ENCODE measurements at regions not wholly inside any gene's neighbourhood (a gene's known extent, or its start where the extent isn't known, plus 50 kb on each side); places are given as distances from the start of the nearest gene placed in this dataset.

DNA sequence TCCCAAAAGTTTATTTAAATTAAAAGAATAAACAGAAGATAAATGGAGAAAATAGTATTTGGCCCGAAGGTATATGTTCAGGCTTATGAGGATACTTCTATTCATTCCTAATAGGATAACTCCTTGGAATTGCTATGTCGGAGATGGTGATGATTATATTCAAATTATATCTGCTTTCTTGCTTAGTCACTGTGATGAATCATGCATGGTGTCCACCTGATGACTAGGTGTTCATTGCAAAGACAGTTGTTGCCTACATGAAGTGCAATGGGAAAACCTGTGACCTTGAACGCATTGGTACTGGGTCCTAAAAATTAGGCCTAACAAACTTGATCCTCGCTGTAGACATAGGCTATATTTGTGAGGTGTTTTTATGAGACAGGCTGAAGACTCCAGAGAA, 617.3 kb upstream of the ZEB2 start:
- DNase-seq: no peak

DNA sequence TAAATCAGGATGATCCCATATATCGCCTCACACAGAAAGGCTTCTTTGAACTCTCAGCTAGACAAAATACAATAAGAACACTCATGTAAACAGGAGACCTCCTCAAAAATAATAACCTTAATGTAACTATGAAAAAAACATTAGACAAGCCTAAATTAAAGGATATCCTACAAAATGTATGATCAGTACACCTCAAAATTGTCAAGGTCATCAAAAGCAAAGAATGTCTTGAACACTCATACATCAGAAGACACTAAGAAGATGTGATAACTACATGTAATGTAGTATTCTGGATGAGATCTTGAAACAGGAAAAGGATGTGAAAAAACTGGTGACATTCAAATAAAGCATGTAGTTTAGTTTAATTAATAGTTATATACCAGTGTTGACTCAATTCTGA, 616.8 kb upstream of the ZEB2 start:
- DNase-seq: no peak

DNA sequence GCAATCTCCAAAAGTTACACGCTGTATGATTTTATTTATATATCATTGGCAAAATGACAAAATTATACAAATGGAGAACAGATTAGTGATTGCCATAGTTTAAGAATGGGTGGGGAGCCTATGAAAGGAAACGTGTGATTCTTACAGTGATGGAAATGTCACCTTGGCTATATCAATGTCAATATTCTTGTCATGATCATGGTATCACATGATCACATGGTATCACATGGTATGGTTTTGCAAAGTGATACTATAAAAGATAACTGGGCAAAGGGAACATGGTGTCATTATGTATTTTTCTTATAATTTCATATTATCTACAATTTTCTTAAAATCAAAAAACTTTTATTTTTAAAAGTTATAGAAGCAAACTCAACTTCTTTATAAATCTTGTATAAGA, 606.2 kb upstream of the ZEB2 start:
- DNase-seq: no peak

DNA sequence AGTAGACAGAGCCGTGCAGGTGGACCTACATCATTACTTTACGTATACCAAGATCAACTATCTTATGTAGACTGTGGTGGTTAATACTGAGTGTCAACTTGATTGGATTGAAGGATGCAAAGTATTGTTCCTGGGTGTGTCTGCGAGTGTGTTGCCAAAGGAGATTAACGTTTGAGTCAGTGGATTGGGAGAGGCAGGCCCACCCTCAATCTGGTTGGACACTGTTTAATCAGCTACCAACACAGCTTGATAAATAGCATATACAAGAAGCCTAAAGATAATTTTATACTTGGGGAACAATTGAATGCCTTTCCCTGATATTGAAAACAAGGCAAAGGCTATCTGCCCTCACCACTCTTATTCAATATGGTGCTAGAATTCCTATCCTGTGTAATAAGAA, 604.2 kb upstream of the ZEB2 start:
- DNase-seq: no peak

DNA sequence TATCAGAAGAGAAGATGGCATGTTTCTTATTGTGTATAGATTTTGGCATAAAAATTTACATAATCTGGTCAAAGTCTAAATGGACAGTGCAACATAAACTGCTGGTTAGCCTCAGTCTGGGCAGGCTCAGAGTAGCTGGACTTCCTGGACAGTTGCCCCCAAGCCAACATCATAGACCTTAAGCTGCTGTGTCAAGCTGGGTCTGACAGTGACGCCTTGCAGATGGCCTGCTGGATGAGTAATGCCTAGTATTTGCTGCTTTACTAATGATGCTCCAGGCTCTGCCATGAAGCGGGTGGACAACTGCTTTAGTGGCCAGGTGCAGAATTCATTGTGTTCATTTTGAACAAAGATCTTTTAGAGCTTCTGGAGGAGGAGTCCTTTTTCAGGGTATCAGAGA, 603.7 kb upstream of the ZEB2 start:
- no peak for DNase-seq

DNA sequence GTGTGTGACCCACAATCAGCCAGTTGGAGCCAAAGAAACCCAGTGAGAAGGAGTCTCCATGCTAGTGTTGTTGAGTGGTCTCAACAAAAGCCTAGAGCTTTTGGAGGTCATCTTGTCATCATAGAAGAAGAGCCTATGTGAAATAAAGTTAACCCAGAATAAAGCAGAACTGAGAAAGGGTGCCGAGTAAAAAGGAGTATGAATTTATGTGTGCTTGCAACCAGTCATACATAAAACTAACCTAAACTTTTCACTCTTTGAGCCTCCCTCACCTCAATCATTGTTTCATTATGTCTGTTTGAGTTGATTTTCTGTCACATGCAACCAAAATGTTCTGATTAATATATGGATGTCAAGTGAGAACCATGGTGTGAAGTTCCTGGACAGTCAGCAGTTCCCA, 599.3 kb upstream of the ZEB2 start:
- no peak for DNase-seq

DNA sequence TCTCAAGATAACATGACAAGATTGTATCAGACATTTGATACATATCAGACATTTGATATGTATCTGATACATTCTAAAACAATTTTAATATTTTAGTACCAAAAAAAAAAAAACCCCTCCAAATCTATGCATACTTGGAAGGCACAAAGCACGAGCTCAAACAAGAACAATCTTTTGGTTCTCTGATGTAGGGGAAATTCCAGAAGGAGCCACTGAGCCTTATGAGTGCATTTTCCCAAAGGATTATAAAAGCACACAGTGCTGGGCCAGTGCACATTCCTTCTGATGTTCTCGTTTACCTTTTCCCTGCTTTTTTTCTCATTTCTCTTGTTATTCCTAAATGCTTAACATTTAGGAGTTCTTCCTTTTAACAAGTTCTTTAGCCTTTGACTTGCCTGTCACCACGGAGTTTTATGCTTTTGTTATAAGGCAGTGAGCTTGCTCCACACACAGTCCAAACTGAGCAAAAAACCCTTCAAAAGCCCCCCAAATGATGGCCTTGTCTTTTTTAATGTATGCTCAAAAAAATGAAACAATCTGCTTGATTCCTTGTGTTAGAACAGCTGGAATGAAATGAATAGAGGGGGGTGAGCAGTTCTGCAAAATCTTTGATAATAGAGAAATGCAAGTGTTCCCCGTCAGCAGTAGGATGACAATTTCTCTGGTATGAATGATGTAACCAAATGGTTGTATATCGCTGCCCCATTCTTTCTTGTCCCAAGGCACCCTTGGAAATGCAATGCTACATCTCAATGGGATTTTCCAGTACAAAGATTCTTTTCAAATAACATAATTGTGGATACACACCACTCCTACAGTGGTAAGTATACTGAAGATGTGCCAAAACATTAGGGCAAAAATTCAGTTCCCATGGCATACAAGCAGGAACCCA, 597.2 kb upstream of the ZEB2 start:
- DNase-seq: no peak

DNA sequence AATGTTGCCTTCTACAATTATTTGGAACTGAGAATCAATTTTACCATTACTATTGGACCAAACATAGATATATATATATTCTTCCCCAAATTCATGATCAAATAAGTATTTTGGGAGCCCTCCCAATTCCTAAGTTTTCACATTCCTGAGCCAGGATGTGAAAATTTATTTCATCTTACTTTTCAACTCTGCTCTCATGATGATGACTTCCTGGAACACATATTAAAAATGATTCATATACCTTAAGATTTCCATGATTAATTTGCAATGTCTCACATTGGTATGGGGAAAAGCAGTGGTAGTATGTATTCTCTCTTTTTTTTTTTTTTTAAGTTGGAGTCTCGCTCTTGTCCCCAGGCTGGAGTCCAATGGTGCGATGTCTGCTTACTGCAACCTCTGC, 596.1 kb upstream of the ZEB2 start:
- no peak for DNase-seq

DNA sequence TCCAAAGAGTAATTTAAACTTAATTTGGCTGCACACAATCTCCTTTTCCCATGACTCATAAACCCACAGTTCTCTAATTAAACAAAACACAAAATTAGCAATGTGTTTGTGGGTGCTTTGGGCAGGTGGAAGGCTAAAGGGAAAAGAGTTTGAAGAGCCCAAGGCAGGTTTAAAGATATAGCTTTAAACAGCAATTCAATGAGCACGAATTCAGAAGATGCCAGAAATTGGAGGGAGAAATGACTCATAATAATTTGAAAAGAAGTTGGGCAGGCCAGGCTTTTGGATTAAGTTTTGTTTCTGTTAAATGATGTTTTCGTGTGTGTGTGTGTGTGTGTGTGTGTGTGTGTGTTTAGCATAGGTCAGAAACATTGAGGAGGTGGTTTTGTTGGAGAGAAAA, 594.8 kb upstream of the ZEB2 start:
- no peak for DNase-seq

DNA sequence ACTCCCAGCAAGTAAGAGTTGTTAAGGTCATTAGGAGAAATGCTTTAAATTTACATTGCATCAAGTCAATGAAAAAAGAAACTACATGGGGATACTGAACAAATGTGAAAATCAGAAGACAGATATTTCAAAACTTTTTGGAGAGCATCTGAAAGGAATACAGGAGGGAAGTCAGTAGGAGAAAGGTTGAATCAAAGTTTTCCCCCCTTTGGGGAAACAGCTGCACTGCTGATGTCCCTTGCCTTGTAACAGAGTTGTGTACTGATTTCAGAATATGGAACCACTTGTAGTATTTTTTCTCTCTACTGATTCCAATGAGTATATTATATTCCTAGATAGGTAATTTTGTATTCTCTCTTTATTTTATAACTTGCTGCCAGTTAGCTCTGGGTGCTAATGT, 592.5 kb upstream of the ZEB2 start:
- DNase-seq: no peak

DNA sequence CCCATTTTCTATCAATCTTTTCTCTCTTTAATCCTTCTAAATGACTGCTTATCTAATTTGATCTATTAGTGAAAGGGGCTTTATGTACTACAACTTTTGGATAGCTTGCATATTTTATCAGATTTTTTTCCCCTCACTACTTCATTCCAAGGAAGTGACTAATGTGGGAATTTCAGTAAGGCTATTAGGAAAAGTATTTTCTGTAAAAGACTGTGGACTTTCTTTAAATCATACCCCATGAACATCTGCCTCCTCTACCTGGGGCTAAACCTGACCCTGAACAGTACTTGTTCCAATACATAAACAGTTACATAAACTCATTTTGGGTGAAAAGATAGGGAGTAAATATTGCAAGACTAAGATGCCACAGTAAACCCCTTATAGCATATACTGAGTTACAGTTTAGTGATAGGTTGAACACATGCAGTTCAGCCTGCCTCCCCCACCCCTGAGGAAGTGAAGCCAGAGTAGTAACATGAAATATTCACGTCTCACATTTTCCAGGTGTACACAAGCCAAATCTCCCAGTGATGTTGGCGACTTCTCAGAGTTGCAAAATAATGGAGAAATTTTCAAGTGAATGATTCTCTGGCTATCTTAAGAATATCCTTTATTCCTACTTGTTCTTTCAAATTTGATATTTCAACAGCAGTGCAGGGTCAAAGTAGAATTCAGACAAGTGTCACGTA, 590.9 kb upstream of the ZEB2 start:
- peak; percentile 56 for DNase-seq

DNA sequence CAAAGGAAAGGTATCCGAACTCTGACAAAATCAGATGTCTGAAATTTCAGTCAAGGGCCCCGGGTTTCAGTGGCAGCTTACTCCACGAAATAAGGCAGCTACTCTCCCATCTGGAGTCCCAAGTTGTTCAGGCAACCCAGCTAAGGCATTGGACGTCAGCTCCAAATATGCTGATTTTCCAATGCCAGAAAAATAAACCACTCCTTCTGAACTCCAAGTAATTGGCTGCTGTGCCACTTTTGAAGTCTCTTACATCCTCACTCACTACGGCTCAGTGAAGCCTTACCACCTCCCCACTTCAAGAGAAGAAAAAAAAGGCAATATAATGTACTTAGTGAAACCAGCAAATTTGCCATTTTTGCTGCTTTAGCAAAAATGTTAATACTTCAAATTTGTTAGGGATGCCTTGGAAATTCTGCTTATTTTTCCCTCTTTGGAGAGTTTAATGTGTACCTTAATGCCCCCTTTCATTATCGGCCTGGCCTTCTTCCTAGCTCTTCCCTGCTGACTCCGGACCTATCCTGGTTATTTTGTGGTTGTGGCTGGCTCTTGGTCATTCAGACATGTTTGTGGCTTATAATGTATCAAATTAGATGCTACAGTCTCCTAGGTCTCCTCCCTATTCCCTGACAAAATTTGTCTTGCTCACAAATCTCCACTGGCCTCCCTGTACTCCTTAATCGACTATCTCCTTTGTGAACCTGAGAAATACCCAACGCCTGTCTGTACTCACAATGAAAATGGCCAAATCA, 589.2 kb upstream of the ZEB2 start:
- DNase-seq: no peak

DNA sequence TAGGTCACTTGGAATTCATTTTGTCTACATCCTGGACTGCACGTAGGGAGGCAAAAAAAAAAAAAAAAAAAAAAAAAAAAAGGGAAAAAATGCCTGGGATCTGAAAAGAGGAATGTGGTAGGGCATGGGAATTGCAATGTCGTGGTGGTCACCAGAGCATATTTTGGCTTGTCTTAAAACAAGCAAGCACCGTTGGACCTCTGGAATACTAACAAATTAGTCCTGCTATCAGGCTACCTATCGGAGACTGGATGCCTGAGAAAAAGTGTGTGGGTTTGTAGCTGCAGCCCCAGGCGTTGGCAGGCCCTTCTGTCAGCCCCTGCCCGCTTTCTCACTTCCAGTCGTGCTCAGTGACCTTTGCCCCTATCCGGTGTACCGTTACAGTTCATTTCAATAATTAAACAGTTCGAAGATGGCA, 588.5 kb upstream of the ZEB2 start:
- no peak for DNase-seq

DNA sequence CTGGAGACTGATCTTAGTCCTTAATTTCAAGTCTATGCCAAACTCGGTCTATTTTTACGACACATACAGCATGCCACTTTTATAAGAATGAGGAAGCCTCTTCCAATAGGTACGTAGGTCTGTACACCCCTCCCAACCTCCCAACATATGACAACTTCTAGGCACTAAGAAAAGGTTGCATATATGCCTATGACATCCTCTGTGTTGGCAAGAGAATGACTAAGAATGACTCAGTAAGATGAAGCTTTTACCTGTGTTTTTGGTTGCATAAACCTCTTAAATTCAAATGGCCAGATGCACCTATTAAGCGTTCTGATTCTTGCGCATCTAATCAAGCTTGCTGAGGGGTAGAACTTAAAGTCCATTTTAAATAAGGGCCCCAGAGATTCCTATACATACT, 586.4 kb upstream of the ZEB2 start:
- no peak for DNase-seq

DNA sequence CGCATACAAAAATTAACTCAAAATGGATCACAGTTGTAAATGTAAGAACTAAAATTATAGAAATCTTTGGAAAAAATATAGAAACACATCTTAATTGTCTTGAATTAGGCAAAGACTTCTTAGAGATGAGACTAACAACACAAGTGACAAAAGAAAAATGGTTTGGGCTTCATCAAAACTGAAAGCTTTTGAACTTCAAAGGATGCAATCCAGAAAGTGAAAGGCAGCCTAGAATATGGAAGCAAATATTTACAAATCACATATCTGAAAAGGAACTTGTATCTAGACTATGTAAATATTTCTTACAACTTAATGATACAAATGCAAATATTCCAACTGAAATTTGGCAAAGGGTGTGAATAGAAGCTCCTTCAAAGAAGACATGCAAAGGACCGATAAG, 582.8 kb upstream of the ZEB2 start:
- no peak for DNase-seq

DNA sequence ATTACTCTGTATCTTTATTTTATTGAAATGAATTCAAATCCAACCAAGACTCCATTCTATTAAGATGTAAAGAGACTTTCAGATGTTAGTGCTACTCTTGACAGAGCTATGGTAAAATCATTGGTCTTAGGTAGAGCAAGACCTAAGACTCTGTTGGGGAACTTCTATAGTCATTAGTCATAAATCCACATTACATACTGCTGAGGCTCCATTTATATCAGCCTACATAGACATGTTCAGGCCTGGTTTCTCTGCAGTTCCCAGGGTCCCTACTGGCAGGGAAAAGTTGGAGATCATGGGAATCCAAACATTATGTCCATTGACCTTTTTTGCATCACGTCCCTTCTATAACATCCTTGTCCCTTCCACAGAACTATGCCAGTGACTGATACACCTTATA, 580.4 kb upstream of the ZEB2 start:
- no peak for DNase-seq

DNA sequence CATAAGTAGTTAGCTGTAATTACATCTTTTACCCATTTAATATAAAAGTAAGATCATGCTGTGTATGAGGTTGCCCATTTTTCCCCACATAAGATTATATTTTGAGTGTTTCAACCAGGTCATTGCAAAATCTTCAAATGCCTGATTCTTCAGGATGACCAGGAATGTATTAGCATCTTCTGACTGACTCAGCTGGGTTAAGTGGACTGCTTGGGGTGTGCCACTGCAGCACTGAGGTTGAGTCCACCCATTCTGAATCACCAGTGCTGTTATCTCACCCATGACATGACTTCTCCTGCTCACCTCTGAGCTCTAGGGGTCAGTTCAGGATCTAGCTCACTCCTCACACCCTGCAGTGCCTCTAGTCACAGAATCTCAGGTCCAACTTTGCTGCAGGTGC, 576.7 kb upstream of the ZEB2 start:
- DNase-seq: peak; percentile 82

DNA sequence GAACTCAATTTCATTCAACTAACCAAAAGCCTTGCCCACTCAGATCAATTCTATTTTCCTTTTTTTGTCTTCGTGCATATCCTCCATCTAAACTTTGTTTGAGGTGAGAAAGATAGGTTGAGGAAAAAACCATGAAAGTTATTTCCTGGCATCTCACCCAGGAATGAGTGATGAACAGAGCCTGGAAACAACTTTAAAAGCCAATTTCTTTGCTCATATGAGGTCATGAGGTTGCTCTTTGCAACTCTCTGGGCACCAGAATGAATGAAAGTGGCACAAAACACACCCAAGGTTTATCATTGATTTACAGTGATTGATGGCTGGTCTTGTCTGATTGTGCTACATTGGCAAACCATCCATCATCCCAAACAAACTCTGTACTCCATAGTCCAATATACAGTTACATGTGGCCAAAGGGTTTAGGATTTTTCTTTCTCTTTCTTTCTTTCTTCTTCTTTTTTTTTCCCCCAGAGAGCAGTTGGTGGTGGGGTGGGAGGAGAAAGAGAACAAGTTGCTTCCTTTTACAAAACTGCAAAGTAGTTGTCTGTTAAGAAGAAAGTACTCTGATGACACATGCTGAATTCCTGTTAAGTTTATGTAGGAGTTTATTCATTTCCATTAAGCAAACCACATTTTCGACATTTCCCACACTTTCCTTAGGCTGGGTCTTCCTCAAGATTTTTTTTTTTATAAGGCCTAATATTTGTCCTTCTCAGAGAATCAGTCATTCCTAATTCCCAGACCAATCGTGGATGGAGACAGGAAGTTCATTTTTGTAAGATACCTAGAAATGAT, 575.9 kb upstream of the ZEB2 start:
- DNase-seq: peak; percentile 84

DNA sequence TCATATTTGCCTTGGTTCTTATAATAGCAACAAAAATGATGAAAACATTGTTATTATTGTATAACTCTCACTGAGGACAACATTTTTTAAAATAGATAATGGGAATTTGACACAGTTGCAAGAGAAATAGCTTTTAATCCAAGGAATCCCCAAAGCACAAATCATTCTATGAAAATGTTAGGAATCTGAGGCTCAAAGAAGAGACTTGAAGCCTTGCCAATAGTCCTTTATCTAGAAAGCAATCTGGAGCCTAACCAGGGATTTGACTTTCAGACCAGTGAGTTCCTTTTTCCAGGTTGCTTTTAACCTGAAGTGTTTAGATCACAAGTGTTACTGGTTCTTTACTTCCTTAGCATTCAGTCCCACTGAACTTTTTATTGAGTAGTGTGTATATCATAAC, 574.5 kb upstream of the ZEB2 start:
- DNase-seq: peak; percentile 63

DNA sequence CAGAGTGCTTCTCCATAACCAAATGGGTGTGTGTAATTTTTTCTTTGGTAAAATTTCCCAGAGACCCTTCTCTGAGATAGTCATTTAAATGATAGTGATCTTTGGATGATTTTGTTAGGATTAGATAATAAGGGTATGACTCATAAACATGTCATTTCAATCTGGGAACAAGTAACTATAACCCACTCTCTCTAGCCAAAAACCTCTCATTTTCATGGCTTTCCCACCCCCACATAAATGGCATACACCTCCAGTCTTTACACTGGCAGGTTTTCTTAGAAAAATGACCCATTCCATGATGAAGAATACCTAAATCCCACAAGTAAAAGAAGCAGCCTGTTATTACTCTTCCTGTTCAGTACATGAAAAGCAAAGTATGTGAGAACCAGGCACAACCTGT, 572.0 kb upstream of the ZEB2 start:
- no peak for DNase-seq

DNA sequence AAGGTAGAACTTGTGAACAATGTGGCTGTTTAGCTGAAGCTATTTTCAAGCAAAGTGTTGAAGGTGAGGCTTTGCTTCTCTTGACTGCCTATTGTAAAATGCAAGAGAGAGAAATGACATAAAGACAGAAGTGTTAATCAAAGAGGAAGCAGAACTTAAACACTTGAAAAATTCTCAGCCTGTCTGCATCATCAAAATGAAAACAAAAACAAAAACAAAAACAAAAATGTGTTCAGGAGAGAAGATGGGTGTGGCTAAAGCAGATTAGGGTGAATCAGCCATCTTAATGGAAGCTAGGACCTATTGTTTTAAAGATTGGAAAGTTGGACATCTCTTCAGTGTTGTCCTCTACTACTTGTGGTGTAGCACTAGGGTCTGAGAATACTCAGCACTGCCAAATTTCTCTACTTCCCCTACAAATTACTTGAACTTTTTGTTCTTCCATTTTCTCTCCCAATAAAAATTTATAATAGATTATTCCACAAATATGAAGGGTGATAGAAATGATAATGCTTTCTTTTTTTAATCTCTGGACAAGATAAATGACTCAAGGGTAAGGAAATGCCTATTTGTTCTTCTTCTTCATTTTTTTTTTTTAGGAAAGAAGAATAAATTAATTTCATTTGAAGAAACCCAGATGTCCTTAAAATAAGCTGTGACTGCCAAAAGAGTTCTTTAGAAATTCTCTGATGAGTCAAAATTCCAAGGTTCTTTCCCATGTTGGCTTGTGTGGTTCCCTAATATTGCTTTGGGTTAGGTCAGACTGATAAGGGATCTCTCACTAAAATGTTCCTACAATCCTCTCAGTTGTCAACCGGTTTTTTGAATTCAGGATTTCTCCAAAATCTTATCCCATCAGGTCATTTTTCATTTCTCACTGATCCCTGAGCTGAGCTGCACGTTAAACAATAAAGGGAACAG, 571.2 kb upstream of the ZEB2 start:
- DNase-seq: peak; percentile 37

DNA sequence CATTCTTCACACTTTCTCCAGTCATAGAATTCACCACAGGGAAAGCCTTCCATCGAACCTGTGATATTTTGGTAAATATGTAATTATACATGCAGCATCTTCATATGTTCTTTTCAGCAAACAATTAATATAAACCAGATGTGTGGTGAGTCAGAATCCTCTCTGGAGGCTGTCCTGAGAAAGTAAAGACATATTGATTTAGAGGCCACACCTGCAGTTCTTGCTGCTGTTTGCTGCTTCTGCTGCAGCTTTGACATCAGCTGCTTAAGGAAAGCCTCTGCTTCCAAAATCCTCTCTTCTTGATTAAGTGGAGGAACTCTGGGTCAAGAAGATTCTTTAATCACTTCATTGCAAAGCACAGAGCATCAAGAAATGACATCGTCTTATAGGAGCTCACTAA, 568.8 kb upstream of the ZEB2 start:
- DNase-seq: no peak
